ENCODE measurements at regions not wholly inside any gene's neighbourhood (a gene's known extent, or its start where the extent isn't known, plus 50 kb on each side); places are given as distances from the start of the nearest gene placed in this dataset.

GRCh38 chr4:63790377-63790776, 618.9 kb downstream of the TECRL start:
- Histone ChIP-seq H3K36me3 (ENCODE audit: insufficient read depth) (no peaks in the 10 kb centered on the region), H3K4me2 (no peak overlapping the region), H3K4me1 (ENCODE audit: insufficient read depth) (no peaks in the 10 kb centered on the region), H3K4me3 (no peak overlapping the region), H3K79me2 (replicated peaks; ENCODE audit: insufficient read depth) (no peaks in the 10 kb centered on the region), H3K27ac (ENCODE audit: low read depth) (no peak overlapping the region), H3F3A (replicated peaks; ENCODE audit: low read depth) (no peaks in the 10 kb centered on the region), H4K20me1 (replicated peaks; ENCODE audit: insufficient read depth) (no peaks in the 10 kb centered on the region), H3K27me3 (ENCODE audit: insufficient read depth) (no peaks in the 10 kb centered on the region), H3K9me2 (ENCODE audit: insufficient read depth) (no peaks in the 10 kb centered on the region), H2AFZ (no peak overlapping the region)
- Mint-ChIP-seq H3K36me3 (ENCODE audit: low read depth) (no peaks in the 10 kb centered on the region), H3K4me3 (no peak overlapping the region), H3K27ac (no peak overlapping the region), H3K27me3 (ENCODE audit: insufficient read depth, low read depth, poor library complexity) (no peaks in the 10 kb centered on the region), H3K4me1 (no peaks in the 10 kb centered on the region), H3K9me3 (no peaks in the 10 kb centered on the region)
- TF ChIP-seq ZNF331 (CRISPR knock-in tag; IDR thresholded peaks at IDR 0.05; ENCODE audit: low read depth) = no peak
- no peak for TF ChIP-seq NANOG (IDR thresholded peaks at IDR 0.05; ENCODE audit: borderline replicate concordance)
- no peak for TF ChIP-seq REST (IDR thresholded peaks at IDR 0.05; ENCODE audit: unreplicated experiment)
- no peak for TF ChIP-seq CREB1 (CRISPR knock-in tag; IDR thresholded peaks at IDR 0.05; ENCODE audit: low read depth)
- TF ChIP-seq, protein P1, sequence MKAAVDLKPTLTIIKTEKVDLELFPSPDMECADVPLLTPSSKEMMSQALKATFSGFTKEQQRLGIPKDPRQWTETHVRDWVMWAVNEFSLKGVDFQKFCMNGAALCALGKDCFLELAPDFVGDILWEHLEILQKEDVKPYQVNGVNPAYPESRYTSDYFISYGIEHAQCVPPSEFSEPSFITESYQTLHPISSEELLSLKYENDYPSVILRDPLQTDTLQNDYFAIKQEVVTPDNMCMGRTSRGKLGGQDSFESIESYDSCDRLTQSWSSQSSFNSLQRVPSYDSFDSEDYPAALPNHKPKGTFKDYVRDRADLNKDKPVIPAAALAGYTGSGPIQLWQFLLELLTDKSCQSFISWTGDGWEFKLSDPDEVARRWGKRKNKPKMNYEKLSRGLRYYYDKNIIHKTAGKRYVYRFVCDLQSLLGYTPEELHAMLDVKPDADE (IDR thresholded peaks at IDR 0.05) = no peak
- TF ChIP-seq JUNB (IDR thresholded peaks at IDR 0.05; ENCODE audit: unreplicated experiment) = no peak
- TF ChIP-seq ZNF114 (CRISPR knock-in tag; IDR thresholded peaks at IDR 0.05) = no peak
- TF ChIP-seq EZH2 (IDR thresholded peaks at IDR 0.05; ENCODE audit: low read depth, unreplicated experiment) = no peak
- no peak for TF ChIP-seq STAT1 (IDR thresholded peaks at IDR 0.05; ENCODE audit: unreplicated experiment)
- TF ChIP-seq CTCF (conservative IDR thresholded peaks at IDR 0.05; ENCODE audit: low read depth in 2 of 2) = no peak
- TF ChIP-seq POLR2AphosphoS5 (IDR thresholded peaks at IDR 0.05; ENCODE audit: low read depth) = no peak
- no peak for TF ChIP-seq EZH2phosphoT487 (IDR thresholded peaks at IDR 0.05; ENCODE audit: unreplicated experiment)
- TF ChIP-seq ZNF462 (CRISPR knock-in tag; IDR thresholded peaks at IDR 0.05) = no peak
- no peak for DNase-seq (ENCODE audit: low spot score)
- no peak for ATAC-seq
